WTC11 (cell line): ENCODE measurements at regions not wholly inside any gene's neighbourhood (a gene's known extent, or its start where the extent isn't known, plus 50 kb on each side); places are given as distances from the start of the nearest gene placed in this dataset.

ENCODE experiments used
- ATAC-seq: fragments of 200-7000 bp; cut with Tn5 transposase; 2 replicates; pipeline ENCODE4 v1.10.0; 2021; ENCODE audit warnings: mild to moderate bottlenecking, moderate library complexity
- CTCF ChIA-PET: fragments of 300-600 bp; sonication (Branson Sonifier 250); formaldehyde crosslinking; loops from one replicate; lab custom pipeline; 2021; ENCODE audit warnings: antibody characterized with exemption; lab: Charles Lee
- POLR2A ChIA-PET: fragments of 350-600 bp; sonication (Branson Sonifier 250); formaldehyde crosslinking; loops from one replicate; lab custom pipeline; 2021; ENCODE audit warnings: antibody characterized with exemption; lab: Charles Lee
- DNase-seq: peaks from one replicate; pipeline ENCODE4 v3.0.0; 2021; ENCODE audit warnings: low spot score
- H3K27ac Mint-ChIP-seq: 2 replicates; pipeline ENCODE4 v1.8.0; 2021; ENCODE audit warnings: mixed read lengths
- H3K27me3 Mint-ChIP-seq: 2 replicates; pipeline ENCODE4 v1.8.0; 2021; ENCODE audit warnings: low read depth, mild to moderate bottlenecking, moderate library complexity, mixed read lengths
- H3K36me3 Mint-ChIP-seq: 2 replicates; pipeline ENCODE4 v1.8.0; 2021; ENCODE audit warnings: mixed read lengths
- H3K4me1 Mint-ChIP-seq: 2 replicates; pipeline ENCODE4 v1.8.0; 2022; ENCODE audit warnings: mixed read lengths
- H3K4me3 Mint-ChIP-seq: 2 replicates; pipeline ENCODE4 v1.8.0; 2021; ENCODE audit warnings: mild to moderate bottlenecking, moderate library complexity, mixed read lengths
- H3K9me3 Mint-ChIP-seq: 2 replicates; pipeline ENCODE4 v1.8.0; 2021; ENCODE audit warnings: mixed read lengths
- E2F5 ChIP-seq: sonication (generic); formaldehyde crosslinking; IDR thresholded peaks from 2 replicates; pipeline ENCODE4 v1.8.1; 2022; ENCODE audit warnings: mild to moderate bottlenecking, moderate library complexity, missing genetic modification reagents
- ELF4 ChIP-seq: sonication (generic); formaldehyde crosslinking; IDR thresholded peaks from 2 replicates; pipeline ENCODE4 v1.8.1; 2022; ENCODE audit warnings: low read depth, mild to moderate bottlenecking, moderate library complexity, missing genetic modification reagents
- IRF1 ChIP-seq: sonication (generic); formaldehyde crosslinking; IDR thresholded peaks from 2 replicates; pipeline ENCODE4 v1.8.0; 2023; ENCODE audit warnings: missing genetic modification reagents
- IRF2 ChIP-seq: sonication (generic); formaldehyde crosslinking; IDR thresholded peaks from 2 replicates; pipeline ENCODE4 v1.8.0; 2022; ENCODE audit warnings: low read depth, missing genetic modification reagents, borderline replicate concordance
- JAZF1 ChIP-seq: fragments of 250-450 bp; sonication (Bioruptor Pico); IDR thresholded peaks from 2 replicates; pipeline ENCODE4 v1.9.0; 2021; ENCODE audit warnings: moderate library complexity, mild to moderate bottlenecking, inconsistent platforms
- NFYB ChIP-seq: sonication (generic); formaldehyde crosslinking; conservative IDR thresholded peaks from 2 replicates; pipeline ENCODE4 v1.8.0; 2022; ENCODE audit warnings: low read depth, missing genetic modification reagents
- NR1H2 ChIP-seq: sonication (generic); formaldehyde crosslinking; IDR thresholded peaks from 2 replicates; pipeline ENCODE4 v1.9.0; 2021; ENCODE audit warnings: mild to moderate bottlenecking, moderate library complexity, missing genetic modification reagents
- PRRX2 ChIP-seq: fragments of 250-450 bp; sonication (Bioruptor Pico); IDR thresholded peaks from 2 replicates; pipeline ENCODE4 v1.8.0; 2021; ENCODE audit warnings: mild to moderate bottlenecking
- RELA ChIP-seq: sonication (generic); formaldehyde crosslinking; IDR thresholded peaks from 2 replicates; pipeline ENCODE4 v1.8.1; 2022; ENCODE audit warnings: missing genetic modification reagents, mild to moderate bottlenecking, borderline replicate concordance
- SMAD4 ChIP-seq: sonication (generic); formaldehyde crosslinking; IDR thresholded peaks from 2 replicates; pipeline ENCODE4 v1.8.0; 2022; ENCODE audit warnings: mild to moderate bottlenecking, missing genetic modification reagents
- TEAD4 ChIP-seq: sonication (generic); formaldehyde crosslinking; IDR thresholded peaks from 2 replicates; pipeline ENCODE4 v1.8.0; 2022; ENCODE audit warnings: mild to moderate bottlenecking, missing genetic modification reagents
- ZNF423 ChIP-seq: fragments of 250-450 bp; sonication (Bioruptor Pico); IDR thresholded peaks from 2 replicates; pipeline ENCODE4 v2.1.2; 2022; ENCODE audit warnings: mild to moderate bottlenecking, moderate library complexity
- ZNF425 ChIP-seq: fragments of 250-450 bp; sonication (Bioruptor Pico); conservative IDR thresholded peaks from 2 replicates; pipeline ENCODE4 v1.9.0; 2021; ENCODE audit warnings: mild to moderate bottlenecking
- ZNF532 ChIP-seq: fragments of 250-450 bp; sonication (Bioruptor Pico); IDR thresholded peaks from 2 replicates; pipeline ENCODE4 v1.9.0; 2021; ENCODE audit warnings: mild to moderate bottlenecking, borderline replicate concordance
- ZSCAN18 ChIP-seq: fragments of 250-450 bp; sonication (Bioruptor Pico); IDR thresholded peaks from 2 replicates; pipeline ENCODE4 v2.1.2; 2022; ENCODE audit warnings: mild to moderate bottlenecking, moderate library complexity

- TF ChIP-seq ZNF532: no peak
- no peak for TF ChIP-seq ELF4 (CRISPR knock-in tag)
- no peak for TF ChIP-seq NR1H2
- no peak for TF ChIP-seq ZNF425 (CRISPR knock-in tag)
- TF ChIP-seq RELA (CRISPR knock-in tag): no peak
- TF ChIP-seq ZSCAN18 (CRISPR knock-in tag): no peak
Observed at GRCh38 chr12:107584563-107584962, 101.0 kb upstream of the PWP1 start (continued).

GRCh38 chr12:107586256-107586970 lies 99.2 kb upstream of the PWP1 start:
- ChIA-PET CTCF (interaction anchor here (1.4 to 2.0 kb wide), 2 partner anchors 21 to 299 kb away, joined by 3 to 5 read pairs; no protein-coding TSS in a partner anchor), POLR2A (no interaction called here)
- no peak overlapping the region; the same call in 1 of the 2 replicates for H3K27ac Mint-ChIP-seq
- no peak overlapping the region for H3K4me3 Mint-ChIP-seq
- peaks cover 14% of the 10 kb centered on the region for H3K27me3 Mint-ChIP-seq
- DNase-seq: no peak
- ATAC-seq: no peak; the same call in 1 of the 2 replicates
- peaks cover 18% of the 10 kb centered on the region for H3K9me3 Mint-ChIP-seq
- H3K36me3 Mint-ChIP-seq: peaks cover 11% of the 10 kb centered on the region
- peaks cover 34% of the 10 kb centered on the region for H3K4me1 Mint-ChIP-seq
- TF ChIP-seq NFYB (CRISPR knock-in tag) (no peak), PRRX2 (CRISPR knock-in tag) (no peak), IRF2 (CRISPR knock-in tag) (no peak), E2F5 (CRISPR knock-in tag) (no peak), TEAD4 (CRISPR knock-in tag) (no peak), IRF1 (CRISPR knock-in tag) (no peak), ZNF425 (CRISPR knock-in tag) (no peak), ZNF423 (CRISPR knock-in tag) (no peak), SMAD4 (CRISPR knock-in tag) (no peak), JAZF1 (CRISPR knock-in tag) (no peak)
